ENCODE measurements at regions not wholly inside any gene's neighbourhood (a gene's known extent, or its start where the extent isn't known, plus 50 kb on each side); places are given as distances from the start of the nearest gene placed in this dataset.
A peak's percentile ranks its signal among the peaks of the same experiment; 100 is the strongest.

DNA sequence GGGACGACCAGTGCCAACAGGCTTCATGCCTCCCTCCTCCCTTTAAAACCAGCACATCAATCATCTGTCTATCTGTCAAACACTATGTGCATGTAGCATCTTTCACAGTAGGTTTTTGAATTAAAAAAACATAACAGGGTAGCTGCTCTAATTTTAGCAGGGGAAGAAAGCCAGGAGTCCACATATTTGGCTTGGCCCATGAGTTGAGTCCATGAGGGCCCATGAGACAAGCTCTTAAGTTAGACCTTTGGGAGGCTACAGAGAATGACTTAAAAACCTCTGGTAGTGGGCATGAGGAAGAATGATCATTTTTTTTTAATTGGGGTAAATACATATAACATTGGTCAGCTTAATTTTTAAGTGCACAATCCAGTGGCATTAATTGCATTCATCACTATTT, 194.9 kb downstream of the UTRN start:
- TF ChIP-seq, protein P1, sequence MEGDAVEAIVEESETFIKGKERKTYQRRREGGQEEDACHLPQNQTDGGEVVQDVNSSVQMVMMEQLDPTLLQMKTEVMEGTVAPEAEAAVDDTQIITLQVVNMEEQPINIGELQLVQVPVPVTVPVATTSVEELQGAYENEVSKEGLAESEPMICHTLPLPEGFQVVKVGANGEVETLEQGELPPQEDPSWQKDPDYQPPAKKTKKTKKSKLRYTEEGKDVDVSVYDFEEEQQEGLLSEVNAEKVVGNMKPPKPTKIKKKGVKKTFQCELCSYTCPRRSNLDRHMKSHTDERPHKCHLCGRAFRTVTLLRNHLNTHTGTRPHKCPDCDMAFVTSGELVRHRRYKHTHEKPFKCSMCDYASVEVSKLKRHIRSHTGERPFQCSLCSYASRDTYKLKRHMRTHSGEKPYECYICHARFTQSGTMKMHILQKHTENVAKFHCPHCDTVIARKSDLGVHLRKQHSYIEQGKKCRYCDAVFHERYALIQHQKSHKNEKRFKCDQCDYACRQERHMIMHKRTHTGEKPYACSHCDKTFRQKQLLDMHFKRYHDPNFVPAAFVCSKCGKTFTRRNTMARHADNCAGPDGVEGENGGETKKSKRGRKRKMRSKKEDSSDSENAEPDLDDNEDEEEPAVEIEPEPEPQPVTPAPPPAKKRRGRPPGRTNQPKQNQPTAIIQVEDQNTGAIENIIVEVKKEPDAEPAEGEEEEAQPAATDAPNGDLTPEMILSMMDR (IDR thresholded peaks at IDR 0.05; ENCODE audit: low read depth, low read length) = no peak
- H3K27ac ChIP-seq (ENCODE audit: low read depth, low read length) = no peak overlapping the region
- POLR2A ChIA-PET = no interaction called here
- no peaks in the 10 kb centered on the region for H3K27me3 ChIP-seq (ENCODE audit: control insufficient read depth, insufficient read depth, low read length)
- no peak overlapping the region for H3K4me3 ChIP-seq (ENCODE audit: low read depth, low read length)
- DNase-seq (ENCODE audit: low read depth, low spot score) = no peak
- CTCF ChIA-PET = interaction anchor here (0.8 to 4.3 kb wide), 5 partner anchors 28 to 379 kb away, joined by 3 to 21 read pairs (median 5); no protein-coding TSS in a partner anchor
- no peaks in the 10 kb centered on the region for H3K9me3 ChIP-seq (ENCODE audit: control insufficient read depth, insufficient read depth, low read length)

DNA sequence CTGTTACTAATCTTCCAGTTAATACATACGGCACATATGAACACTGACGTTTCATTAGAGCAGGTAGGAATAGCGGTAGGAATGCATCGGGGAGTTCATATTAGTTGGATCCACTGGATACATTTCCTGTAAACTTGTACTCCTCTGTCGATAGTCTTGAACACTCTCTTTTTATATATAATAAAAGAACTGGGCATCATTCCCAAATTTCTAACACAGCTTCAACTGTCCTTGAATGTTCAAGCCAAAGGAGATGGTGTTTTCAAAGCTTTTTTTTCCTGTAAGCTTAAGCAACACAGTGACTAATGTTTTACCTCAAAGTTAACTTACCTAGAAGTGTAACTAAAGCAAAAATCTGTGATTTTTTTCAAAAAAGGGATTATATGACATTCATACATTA, 195.3 kb downstream of the UTRN start:
- no peak for DNase-seq (ENCODE audit: low read depth, low spot score)
- Histone ChIP-seq H3K27ac (ENCODE audit: low read depth, low read length) (no peak overlapping the region), H3K9me3 (ENCODE audit: control insufficient read depth, insufficient read depth, low read length) (no peaks in the 10 kb centered on the region), H3K27me3 (ENCODE audit: control insufficient read depth, insufficient read depth, low read length) (no peaks in the 10 kb centered on the region), H3K4me3 (ENCODE audit: low read depth, low read length) (no peak overlapping the region)
- CTCF ChIA-PET = interaction anchor here (2.7 to 4.3 kb wide), 2 partner anchors 262 to 376 kb away, joined by 15 to 21 read pairs; no protein-coding TSS in a partner anchor
- TF ChIP-seq, protein P1 (IDR thresholded peaks at IDR 0.05; ENCODE audit: low read depth, low read length) = no peak
- POLR2A ChIA-PET = no interaction called here

DNA sequence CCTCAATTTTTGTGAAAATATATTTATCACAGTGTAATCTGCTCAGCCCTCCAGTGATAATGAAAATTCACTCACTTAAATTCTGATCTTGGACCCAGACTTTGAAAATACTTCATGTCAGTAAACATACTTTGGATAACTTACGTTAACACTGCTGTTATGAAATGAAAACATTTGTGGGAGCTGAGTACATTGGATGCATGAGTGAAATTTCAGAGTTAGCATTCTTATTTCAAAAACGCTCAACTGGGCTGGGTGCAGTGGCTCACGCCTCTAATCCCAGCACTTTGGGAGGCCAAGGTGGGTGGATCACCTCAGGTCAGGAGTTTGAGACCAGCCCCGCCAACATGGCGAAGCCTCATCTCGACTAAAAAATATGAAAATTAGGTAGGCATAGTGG, 196.4 kb downstream of the UTRN start:
- Histone ChIP-seq H3K9me3 (ENCODE audit: control insufficient read depth, insufficient read depth, low read length) (no peaks in the 10 kb centered on the region), H3K27me3 (ENCODE audit: control insufficient read depth, insufficient read depth, low read length) (no peaks in the 10 kb centered on the region), H3K27ac (ENCODE audit: low read depth, low read length) (no peak overlapping the region), H3K4me3 (ENCODE audit: low read depth, low read length) (no peak overlapping the region)
- TF ChIP-seq, protein P1 (IDR thresholded peaks at IDR 0.05; ENCODE audit: low read depth, low read length) = no peak
- DNase-seq (ENCODE audit: low read depth, low spot score) = no peak
- ChIA-PET CTCF (interaction anchor here (0.6 to 4.3 kb wide), 18 partner anchors 9 to 380 kb away, joined by 3 to 21 read pairs (median 3); partner anchors contain the start of gene UTRN), POLR2A (no interaction called here)

DNA sequence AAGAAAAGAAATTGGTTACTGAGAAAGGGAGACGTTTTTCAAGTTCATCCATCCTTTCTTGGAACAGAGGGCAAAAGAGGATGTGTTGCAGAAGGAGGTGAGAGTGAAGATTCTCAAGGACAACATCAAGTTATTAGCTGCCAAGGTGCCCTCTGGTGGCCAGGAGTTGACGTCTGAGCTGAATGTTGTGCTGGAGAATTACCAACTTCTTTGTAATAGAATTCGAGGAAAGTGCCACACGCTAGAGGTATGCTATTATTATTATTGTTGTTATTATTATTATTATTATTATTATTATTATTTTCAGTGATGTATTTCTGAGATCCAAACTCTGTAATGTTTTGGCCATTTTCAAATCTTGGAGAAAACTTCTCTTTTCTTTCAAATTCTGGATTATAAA, 197.0 kb downstream of the UTRN start:
- CTCF ChIA-PET = interaction anchor here (0.6 to 4.3 kb wide), 12 partner anchors 8 to 380 kb away, joined by 3 to 21 read pairs (median 4); no protein-coding TSS in a partner anchor
- no peak overlapping the region for H3K4me3 ChIP-seq (ENCODE audit: low read depth, low read length)

DNA sequence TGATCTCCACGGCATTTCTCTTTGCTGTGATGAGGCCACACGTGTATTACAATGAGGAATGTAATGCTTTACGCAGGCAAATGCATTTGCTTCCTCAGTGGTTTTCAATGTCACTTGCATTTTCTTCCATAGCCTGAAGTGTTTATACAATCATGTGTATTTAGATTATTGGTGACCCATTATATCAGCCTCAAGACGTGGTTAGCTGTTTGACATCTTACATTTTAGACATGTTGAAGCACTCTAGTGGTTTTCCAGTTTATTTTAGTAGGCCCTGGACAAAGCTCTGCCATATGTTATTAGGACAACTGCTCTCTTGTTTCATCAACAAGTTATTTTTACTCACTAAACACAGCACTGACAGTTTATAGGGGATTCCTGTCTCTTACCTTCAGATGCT, 200.4 kb downstream of the UTRN start:
- Histone ChIP-seq H3K27ac (ENCODE audit: low read depth, low read length) (no peak overlapping the region), H3K9me3 (ENCODE audit: control insufficient read depth, insufficient read depth, low read length) (no peaks in the 10 kb centered on the region), H3K4me3 (ENCODE audit: low read depth, low read length) (no peak overlapping the region), H3K27me3 (ENCODE audit: control insufficient read depth, insufficient read depth, low read length) (no peaks in the 10 kb centered on the region)
- TF ChIP-seq, protein P1 (IDR thresholded peaks at IDR 0.05; ENCODE audit: low read depth, low read length) = no peak
- CTCF ChIA-PET = interaction anchor here (2.0 kb wide), 1 partner anchor 267 kb away, joined by 6 read pairs; no protein-coding TSS in a partner anchor
- DNase-seq (ENCODE audit: low read depth, low spot score) = peak; percentile 51
- POLR2A ChIA-PET = no interaction called here

More for the DNA sequence above, 197.0 kb downstream of the UTRN start:
- TF ChIP-seq, protein P1 (IDR thresholded peaks at IDR 0.05; ENCODE audit: low read depth, low read length) = peak; percentile 69
- Histone ChIP-seq H3K9me3 (ENCODE audit: control insufficient read depth, insufficient read depth, low read length) (no peaks in the 10 kb centered on the region), H3K27ac (ENCODE audit: low read depth, low read length) (no peak overlapping the region), H3K27me3 (ENCODE audit: control insufficient read depth, insufficient read depth, low read length) (no peaks in the 10 kb centered on the region)
- DNase-seq (ENCODE audit: low read depth, low spot score) = peak; percentile 63
- POLR2A ChIA-PET = no interaction called here

Data from AG04450 (cell line).